ENCODE measurements at regions not wholly inside any gene's neighbourhood (a gene's known extent, or its start where the extent isn't known, plus 50 kb on each side); places are given as distances from the start of the nearest gene placed in this dataset.

- Histone ChIP-seq H3K36me3 (ENCODE audit: control insufficient read depth, insufficient read depth, low read length) (no peaks in the 10 kb centered on the region), H3K27me3 (ENCODE audit: control insufficient read depth, insufficient read depth, low read length) (no peaks in the 10 kb centered on the region), H3K4me3 (ENCODE audit: low read depth, low read length) (no peak overlapping the region)
- DNase-seq (ENCODE audit: low read depth), result no peak
- no peak for TF ChIP-seq CTCF (IDR thresholded peaks at IDR 0.05; ENCODE audit: insufficient read depth, low read length, poor library complexity, severe bottlenecking)
These were observed 458.5 kb downstream of the MED13L start for GRCh38 chr12:115818973-115819372.

GRCh38 chr12:115817389-115817788 is 460.1 kb downstream of the MED13L start:
- Histone ChIP-seq H3K36me3 (ENCODE audit: control insufficient read depth, insufficient read depth, low read length) (no peaks in the 10 kb centered on the region), H3K27me3 (ENCODE audit: control insufficient read depth, insufficient read depth, low read length) (no peaks in the 10 kb centered on the region), H3K4me3 (ENCODE audit: low read depth, low read length) (no peak overlapping the region)
- no peak for TF ChIP-seq CTCF (IDR thresholded peaks at IDR 0.05; ENCODE audit: insufficient read depth, low read length, poor library complexity, severe bottlenecking)
- no peak for DNase-seq (ENCODE audit: low read depth)

- no peaks in the 10 kb centered on the region for H3K36me3 ChIP-seq (ENCODE audit: control insufficient read depth, insufficient read depth, low read length)
- no peak for DNase-seq (ENCODE audit: low read depth)
- no peak for TF ChIP-seq CTCF (IDR thresholded peaks at IDR 0.05; ENCODE audit: insufficient read depth, low read length, poor library complexity, severe bottlenecking)
- no peaks in the 10 kb centered on the region for H3K27me3 ChIP-seq (ENCODE audit: control insufficient read depth, insufficient read depth, low read length)
- H3K4me3 ChIP-seq (ENCODE audit: low read depth, low read length), result no peak overlapping the region
These were observed 461.6 kb downstream of the MED13L start for GRCh38 chr12:115815924-115816323.

- H3K36me3 ChIP-seq (ENCODE audit: control insufficient read depth, insufficient read depth, low read length), result no peaks in the 10 kb centered on the region
- no peak for TF ChIP-seq CTCF (IDR thresholded peaks at IDR 0.05; ENCODE audit: insufficient read depth, low read length, poor library complexity, severe bottlenecking)
- H3K4me3 ChIP-seq (ENCODE audit: low read depth, low read length), result no peak overlapping the region
- H3K27me3 ChIP-seq (ENCODE audit: control insufficient read depth, insufficient read depth, low read length), result no peaks in the 10 kb centered on the region
- no peak for DNase-seq (ENCODE audit: low read depth)
These were observed 464.2 kb downstream of the MED13L start for GRCh38 chr12:115813256-115813655.

- Histone ChIP-seq H3K4me3 (ENCODE audit: low read depth, low read length) (no peak overlapping the region), H3K36me3 (ENCODE audit: control insufficient read depth, insufficient read depth, low read length) (no peaks in the 10 kb centered on the region), H3K27me3 (ENCODE audit: control insufficient read depth, insufficient read depth, low read length) (no peaks in the 10 kb centered on the region)
- no peak for TF ChIP-seq CTCF (IDR thresholded peaks at IDR 0.05; ENCODE audit: insufficient read depth, low read length, poor library complexity, severe bottlenecking)
- no peak for DNase-seq (ENCODE audit: low read depth)
These were observed 465.6 kb downstream of the MED13L start for GRCh38 chr12:115811929-115812328.

- Histone ChIP-seq H3K27me3 (ENCODE audit: control insufficient read depth, insufficient read depth, low read length) (no peaks in the 10 kb centered on the region), H3K4me3 (ENCODE audit: low read depth, low read length) (no peak overlapping the region), H3K36me3 (ENCODE audit: control insufficient read depth, insufficient read depth, low read length) (no peaks in the 10 kb centered on the region)
- TF ChIP-seq CTCF (IDR thresholded peaks at IDR 0.05; ENCODE audit: insufficient read depth, low read length, poor library complexity, severe bottlenecking), result no peak
- DNase-seq (ENCODE audit: low read depth), result no peak
These were observed 466.4 kb downstream of the MED13L start for GRCh38 chr12:115811045-115811444.

All from kidney epithelial cell (primary cell).